ENCODE measurements at regions not wholly inside any gene's neighbourhood (a gene's known extent, or its start where the extent isn't known, plus 50 kb on each side); places are given as distances from the start of the nearest gene placed in this dataset.

GRCh38 chr2:241943209-241943850, 73.8 kb downstream of the RTP5 start:
- DNase-seq = no peak

GRCh38 chr2:241943961-241944575, 74.5 kb downstream of the RTP5 start:
- no peak for DNase-seq

- DNase-seq = no peak
Observed at GRCh38 chr2:241944821-241945220, 75.3 kb downstream of the RTP5 start.

GRCh38 chr2:241945311-241945710, 75.8 kb downstream of the RTP5 start:
- DNase-seq = no peak

GRCh38 chr2:241945803-241946202, 76.3 kb downstream of the RTP5 start:
- no peak for DNase-seq

- no peak for DNase-seq
Observed at GRCh38 chr2:241946306-241947003, 76.9 kb downstream of the RTP5 start.

- no peak for DNase-seq
Observed at GRCh38 chr2:241947004-241947350, 77.4 kb downstream of the RTP5 start.

GRCh38 chr2:241947401-241947800, 77.9 kb downstream of the RTP5 start:
- no peak for DNase-seq

- no peak for DNase-seq
Observed at GRCh38 chr2:241947876-241948275, 78.3 kb downstream of the RTP5 start.

GRCh38 chr2:241948299-241948897, 78.9 kb downstream of the RTP5 start:
- no peak for DNase-seq

GRCh38 chr2:241948901-241949735, 79.6 kb downstream of the RTP5 start:
- no peak for DNase-seq

- DNase-seq = no peak
Observed at GRCh38 chr2:241949736-241950412, 80.3 kb downstream of the RTP5 start.

GRCh38 chr2:241950413-241951315, 81.1 kb downstream of the RTP5 start:
- peak; percentile 69 for DNase-seq

- DNase-seq = no peak
Observed at GRCh38 chr2:241951316-241951700, 81.8 kb downstream of the RTP5 start.

- no peak for DNase-seq
Observed at GRCh38 chr2:241951920-241952319, 82.4 kb downstream of the RTP5 start.

- no peak for DNase-seq
Observed at GRCh38 chr2:241952816-241953215, 83.3 kb downstream of the RTP5 start.

GRCh38 chr2:241953324-241953928, 83.9 kb downstream of the RTP5 start:
- no peak for DNase-seq

GRCh38 chr2:241956521-241957110, 87.1 kb downstream of the RTP5 start:
- DNase-seq = no peak

- no peak for DNase-seq
Observed at GRCh38 chr2:241957276-241957675, 87.7 kb downstream of the RTP5 start.

GRCh38 chr2:241958818-241959545, 89.5 kb downstream of the RTP5 start:
- no peak for DNase-seq
